H1 (cell line): ENCODE measurements at regions not wholly inside any gene's neighbourhood (a gene's known extent, or its start where the extent isn't known, plus 50 kb on each side); places are given as distances from the start of the nearest gene placed in this dataset.

Experiments used
- CHD7 ChIP-seq: fragments of 300-600 bp; sonication (generic); IDR thresholded peaks from 2 replicates; pipeline ENCODE4 v1.7.1; 2012; ENCODE audit warnings: low read length, moderate library complexity, mild to moderate bottlenecking, inconsistent platforms; ENCODE audit not compliant: insufficient replicate concordance

DNA sequence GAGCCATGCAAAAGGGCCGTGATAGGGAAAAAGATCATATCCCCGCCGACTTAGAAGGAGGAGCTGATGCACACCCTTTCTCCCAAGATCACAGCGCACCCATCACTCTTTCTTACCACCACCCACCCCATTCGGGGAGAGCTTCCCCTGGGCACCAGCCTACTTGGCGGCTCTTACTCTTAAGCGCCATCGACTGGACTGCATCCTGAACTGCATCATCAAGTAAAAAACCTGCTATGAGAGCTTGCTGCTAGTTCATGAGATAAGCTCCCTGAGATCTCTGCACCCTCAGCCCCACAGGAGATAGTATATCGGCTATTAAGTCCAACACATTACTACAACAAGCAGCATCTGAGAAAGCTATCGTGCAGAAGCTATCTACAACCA, 125.1 kb downstream of the BARHL2 start (continued):
- no peak for TF ChIP-seq CHD7
- TF ChIP-seq, all 59 proteins: peak for 2
